ENCODE measurements at regions not wholly inside any gene's neighbourhood (a gene's known extent, or its start where the extent isn't known, plus 50 kb on each side); places are given as distances from the start of the nearest gene placed in this dataset.

- H3K36me3 Mint-ChIP-seq (ENCODE audit: low read depth): no peaks in the 10 kb centered on the region
- no peaks in the 10 kb centered on the region for H3K9me3 Mint-ChIP-seq
- H3K27me3 Mint-ChIP-seq: no peaks in the 10 kb centered on the region
- H3K4me1 Mint-ChIP-seq: no peaks in the 10 kb centered on the region
- H3K4me3 Mint-ChIP-seq: no peak overlapping the region
- DNase-seq: no peak
- no peak overlapping the region for H3K27ac Mint-ChIP-seq
- CTCF ChIA-PET: no interaction called here
- POLR2A ChIA-PET: no interaction called here
Observed at GRCh38 chr6:87779542-87779941, 77.5 kb upstream of the AKIRIN2 start.

- H3K9me3 Mint-ChIP-seq: no peaks in the 10 kb centered on the region
- H3K4me1 Mint-ChIP-seq: no peaks in the 10 kb centered on the region
- no peaks in the 10 kb centered on the region for H3K36me3 Mint-ChIP-seq (ENCODE audit: low read depth)
- ChIA-PET POLR2A (no interaction called here), CTCF (interaction anchor here (1.5 to 2.0 kb wide), 2 partner anchors 13 to 16 kb away, joined by 3 to 8 read pairs; no protein-coding TSS in a partner anchor)
- no peak overlapping the region for H3K4me3 Mint-ChIP-seq
- DNase-seq: no peak
- H3K27me3 Mint-ChIP-seq: peaks cover 4% of the 10 kb centered on the region
- no peak overlapping the region for H3K27ac Mint-ChIP-seq
Observed at GRCh38 chr6:87772597-87773530, 70.8 kb upstream of the AKIRIN2 start.

- Mint-ChIP-seq H3K27ac (no peak overlapping the region), H3K27me3 (peaks cover 4% of the 10 kb centered on the region), H3K36me3 (ENCODE audit: low read depth) (no peaks in the 10 kb centered on the region), H3K4me1 (no peaks in the 10 kb centered on the region), H3K4me3 (no peak overlapping the region), H3K9me3 (peaks cover 3% of the 10 kb centered on the region)
- CTCF ChIA-PET: interaction anchor here (0.5 to 1.8 kb wide), 2 partner anchors 37 to 161 kb away, joined by 3 to 4 read pairs; no protein-coding TSS in a partner anchor
- POLR2A ChIA-PET: no interaction called here
- DNase-seq: no peak
Observed at GRCh38 chr6:87767478-87767877, 65.4 kb upstream of the AKIRIN2 start.

DNA sequence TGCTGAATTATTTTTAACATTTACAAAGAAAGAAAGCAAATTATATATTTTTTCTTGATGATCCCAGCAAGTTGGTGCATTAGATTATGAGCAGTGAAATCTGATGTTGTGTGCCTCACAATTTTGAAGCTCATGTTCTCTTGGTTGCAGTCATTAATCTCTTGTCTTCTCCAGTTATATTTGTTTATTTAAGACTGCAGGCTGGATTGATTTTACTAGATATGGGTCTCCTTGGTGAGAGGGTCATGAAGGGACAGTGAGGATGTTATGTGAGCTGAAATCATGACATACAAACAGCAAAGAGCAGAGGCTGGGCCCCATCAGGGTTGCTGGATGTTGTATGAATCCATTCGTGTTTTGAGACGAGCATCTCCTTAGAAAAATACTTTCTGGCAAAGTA, 64.2 kb upstream of the AKIRIN2 start:
- Mint-ChIP-seq H3K36me3 (ENCODE audit: low read depth) (no peaks in the 10 kb centered on the region), H3K27me3 (peaks cover 4% of the 10 kb centered on the region), H3K4me3 (no peak overlapping the region), H3K9me3 (peaks cover 3% of the 10 kb centered on the region), H3K4me1 (no peaks in the 10 kb centered on the region), H3K27ac (no peak overlapping the region)
- ChIA-PET POLR2A (no interaction called here), CTCF (interaction anchor here (0.9 to 1.1 kb wide), 2 partner anchors 11 to 18 kb away, joined by 3 to 4 read pairs; no protein-coding TSS in a partner anchor)
- no peak for DNase-seq

- ChIA-PET CTCF (no interaction called here), POLR2A (no interaction called here)
- H3K27me3 Mint-ChIP-seq: no peaks in the 10 kb centered on the region
- no peaks in the 10 kb centered on the region for H3K36me3 Mint-ChIP-seq (ENCODE audit: low read depth)
- H3K4me3 Mint-ChIP-seq: no peak overlapping the region
- H3K9me3 Mint-ChIP-seq: peaks cover 3% of the 10 kb centered on the region
- no peaks in the 10 kb centered on the region for H3K4me1 Mint-ChIP-seq
- no peak overlapping the region for H3K27ac Mint-ChIP-seq
- DNase-seq: no peak
Observed at GRCh38 chr6:87763901-87764300, 61.9 kb upstream of the AKIRIN2 start.

DNA sequence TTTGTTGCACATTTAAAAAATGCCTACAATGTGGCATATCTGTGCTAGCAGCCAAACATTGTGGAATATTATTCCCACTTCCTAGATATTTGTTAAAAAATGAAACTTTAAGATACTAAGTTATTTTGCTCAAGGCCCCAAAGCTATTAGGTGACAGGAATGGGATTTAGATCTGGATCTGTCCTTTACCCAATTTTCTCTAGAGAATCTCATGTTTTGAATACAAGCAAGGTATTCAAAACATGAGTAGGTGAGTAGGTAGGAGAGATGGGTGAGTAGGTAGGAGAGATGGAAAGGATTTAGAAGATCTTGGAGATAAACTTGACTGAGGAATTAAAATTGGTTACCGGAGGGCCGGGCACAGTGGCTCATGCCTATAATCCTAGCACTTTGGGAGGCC, 61.2 kb upstream of the AKIRIN2 start:
- Mint-ChIP-seq H3K9me3 (peaks cover 3% of the 10 kb centered on the region), H3K4me3 (no peak overlapping the region), H3K4me1 (no peaks in the 10 kb centered on the region), H3K27me3 (no peaks in the 10 kb centered on the region), H3K36me3 (ENCODE audit: low read depth) (no peaks in the 10 kb centered on the region), H3K27ac (no peak overlapping the region)
- ChIA-PET POLR2A (no interaction called here), CTCF (interaction anchor here (0.6 kb wide), 1 partner anchor 22 kb away, joined by 4 read pairs; no protein-coding TSS in a partner anchor)
- DNase-seq: no peak

DNA sequence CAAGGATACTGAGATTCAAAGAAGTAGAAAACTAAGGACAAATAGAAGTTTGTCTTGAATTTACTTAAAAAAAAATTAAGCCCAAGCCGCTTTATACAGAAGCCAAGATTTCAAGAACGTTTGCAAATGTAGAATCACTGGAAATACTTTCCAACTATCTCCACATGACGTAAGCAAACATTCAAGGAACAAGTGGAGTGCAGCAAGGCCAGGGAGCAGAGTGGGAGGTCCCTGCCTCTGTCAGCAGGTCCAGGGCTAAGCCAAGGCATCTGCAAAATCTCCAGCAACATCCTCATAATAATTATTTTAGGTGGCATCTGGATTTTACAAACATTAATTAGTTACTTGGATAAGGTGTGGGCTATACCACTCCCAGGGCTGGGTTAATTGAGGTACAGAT, 60.1 kb upstream of the AKIRIN2 start:
- H3K27ac Mint-ChIP-seq: no peak overlapping the region
- CTCF ChIA-PET: no interaction called here
- POLR2A ChIA-PET: no interaction called here
- no peak overlapping the region for H3K4me3 Mint-ChIP-seq
- no peak for DNase-seq
- no peaks in the 10 kb centered on the region for H3K27me3 Mint-ChIP-seq
- peaks cover 3% of the 10 kb centered on the region for H3K9me3 Mint-ChIP-seq
- H3K36me3 Mint-ChIP-seq (ENCODE audit: low read depth): no peaks in the 10 kb centered on the region
- peaks cover 4% of the 10 kb centered on the region for H3K4me1 Mint-ChIP-seq

- no peak overlapping the region for H3K4me3 Mint-ChIP-seq
- POLR2A ChIA-PET: no interaction called here
Observed at GRCh38 chr6:87757792-87758191, 55.8 kb upstream of the AKIRIN2 start.

DNA sequence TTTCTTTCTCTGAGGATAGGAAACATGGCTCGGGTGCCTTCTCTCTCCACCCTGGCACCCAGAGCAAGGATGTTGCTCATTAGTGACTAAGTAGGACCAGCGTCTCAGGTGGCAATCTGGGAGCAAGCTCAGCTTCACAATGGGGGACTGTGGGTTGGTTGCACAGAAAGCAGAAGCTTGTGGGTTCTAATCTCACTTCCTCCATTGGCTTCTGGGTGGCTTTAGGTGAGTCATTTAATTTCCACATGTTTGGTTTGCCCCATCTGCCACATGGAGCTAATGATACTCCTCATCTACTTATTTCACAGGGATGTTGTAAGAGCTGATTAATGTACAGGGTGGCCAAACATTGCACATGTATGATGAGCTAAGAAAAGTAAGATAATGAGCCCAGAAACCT, 54.8 kb upstream of the AKIRIN2 start:
- peak; percentile 16 for DNase-seq
- ChIA-PET CTCF (interaction anchor here (0.6 to 2.2 kb wide), 3 partner anchors 15 to 38 kb away, joined by 3 to 8 read pairs (median 3); no protein-coding TSS in a partner anchor), POLR2A (no interaction called here)
- H3K4me1 Mint-ChIP-seq: peaks cover 17% of the 10 kb centered on the region
- peaks cover 7% of the 10 kb centered on the region for H3K27me3 Mint-ChIP-seq
- no peak overlapping the region for H3K27ac Mint-ChIP-seq
- peak overlapping the region; percentile 3 for H3K4me3 Mint-ChIP-seq
- H3K36me3 Mint-ChIP-seq (ENCODE audit: low read depth): no peaks in the 10 kb centered on the region
- no peaks in the 10 kb centered on the region for H3K9me3 Mint-ChIP-seq

More at GRCh38 chr6:87757792-87758191, 55.8 kb upstream of the AKIRIN2 start:
- DNase-seq: no peak
- H3K4me1 Mint-ChIP-seq: peaks cover 17% of the 10 kb centered on the region
- CTCF ChIA-PET: interaction anchor here (2.2 kb wide), 1 partner anchor 14 kb away, joined by 8 read pairs; no protein-coding TSS in a partner anchor
- peaks cover 7% of the 10 kb centered on the region for H3K27me3 Mint-ChIP-seq
- no peak overlapping the region for H3K27ac Mint-ChIP-seq
- no peaks in the 10 kb centered on the region for H3K36me3 Mint-ChIP-seq (ENCODE audit: low read depth)
- no peaks in the 10 kb centered on the region for H3K9me3 Mint-ChIP-seq

- no peaks in the 10 kb centered on the region for H3K36me3 Mint-ChIP-seq (ENCODE audit: low read depth)
- no peak overlapping the region for H3K4me3 Mint-ChIP-seq
- peaks cover 17% of the 10 kb centered on the region for H3K4me1 Mint-ChIP-seq
- POLR2A ChIA-PET: no interaction called here
- H3K9me3 Mint-ChIP-seq: no peaks in the 10 kb centered on the region
- DNase-seq: no peak
- H3K27me3 Mint-ChIP-seq: peaks cover 7% of the 10 kb centered on the region
- H3K27ac Mint-ChIP-seq: no peak overlapping the region
- CTCF ChIA-PET: interaction anchor here (2.2 kb wide), 1 partner anchor 16 kb away, joined by 8 read pairs; no protein-coding TSS in a partner anchor
Observed at GRCh38 chr6:87755708-87756671, 54.0 kb upstream of the AKIRIN2 start.

GRCh38 chr6:87754828-87755227, 52.8 kb upstream of the AKIRIN2 start:
- DNase-seq: no peak
- no peak overlapping the region for H3K27ac Mint-ChIP-seq
- POLR2A ChIA-PET: no interaction called here
- H3K36me3 Mint-ChIP-seq (ENCODE audit: low read depth): no peaks in the 10 kb centered on the region
- peaks cover 7% of the 10 kb centered on the region for H3K27me3 Mint-ChIP-seq
- H3K9me3 Mint-ChIP-seq: no peaks in the 10 kb centered on the region
- CTCF ChIA-PET: interaction anchor here (0.6 to 2.0 kb wide), 3 partner anchors 13 to 79 kb away, joined by 3 to 6 read pairs (median 4); no protein-coding TSS in a partner anchor
- H3K4me3 Mint-ChIP-seq: no peak overlapping the region
- H3K4me1 Mint-ChIP-seq: peaks cover 17% of the 10 kb centered on the region

DNA sequence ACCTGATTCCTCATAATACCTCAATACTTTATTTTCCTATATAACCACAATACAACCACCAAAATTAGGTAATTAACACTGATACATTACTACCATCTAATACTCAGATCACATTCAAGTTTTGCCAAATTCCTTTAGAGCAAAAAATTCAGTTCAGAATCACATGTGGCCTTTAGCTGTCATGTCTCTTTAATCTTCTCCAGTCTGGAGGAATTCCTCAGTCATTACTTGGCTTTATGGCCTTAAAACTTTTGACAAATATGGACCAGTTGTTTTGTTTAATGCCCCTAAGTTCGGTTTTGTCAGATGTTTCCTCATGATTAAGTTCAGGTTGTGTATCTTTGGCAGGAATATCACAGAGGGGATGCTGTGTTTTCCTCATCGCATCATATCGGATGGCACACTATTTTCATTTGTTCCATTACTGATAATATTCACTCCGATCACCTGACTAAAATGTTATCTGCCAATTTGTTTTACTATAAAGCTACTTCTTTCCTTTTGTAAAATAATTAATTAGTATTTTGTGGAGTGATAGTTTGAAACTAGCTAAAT, 51.2 kb upstream of the AKIRIN2 start:
- no peaks in the 10 kb centered on the region for H3K36me3 Mint-ChIP-seq (ENCODE audit: low read depth)
- ChIA-PET CTCF (interaction anchor here (1.2 to 2.0 kb wide), 2 partner anchors 9 to 11 kb away, joined by 3 to 6 read pairs; no protein-coding TSS in a partner anchor), POLR2A (no interaction called here)
- H3K4me3 Mint-ChIP-seq: no peak overlapping the region
- no peak for DNase-seq
- H3K9me3 Mint-ChIP-seq: no peaks in the 10 kb centered on the region
- H3K4me1 Mint-ChIP-seq: peaks cover 17% of the 10 kb centered on the region
- no peak overlapping the region for H3K27ac Mint-ChIP-seq
- H3K27me3 Mint-ChIP-seq: peaks cover 7% of the 10 kb centered on the region

Data from activated CD4-positive, alpha-beta T cell treated with anti-CD3 and anti-CD28 coated beads, Interleukin-2, amount 10 ng/mL, durations not matched to agents 7 days and 5 days (primary cell).